Right lung (tissue), 2 donors: ENCODE measurements at regions not wholly inside any gene's neighbourhood (a gene's known extent, or its start where the extent isn't known, plus 50 kb on each side); places are given as distances from the start of the nearest gene placed in this dataset.
"Not testable (repeated sequence)": the region's sequence is repeated elsewhere in the genome, so short reads cannot be mapped to it uniquely, and the experiment has no call there.

Source experiments
- DNase-seq, 2 donors: peaks; one replicate each; pipeline ENCODE4 v3.0.0-alpha.2; 2013

GRCh38 chr2:146477383-146477782 lies 1367.4 kb upstream of the ACVR2A start:
- no peak for DNase-seq

DNA sequence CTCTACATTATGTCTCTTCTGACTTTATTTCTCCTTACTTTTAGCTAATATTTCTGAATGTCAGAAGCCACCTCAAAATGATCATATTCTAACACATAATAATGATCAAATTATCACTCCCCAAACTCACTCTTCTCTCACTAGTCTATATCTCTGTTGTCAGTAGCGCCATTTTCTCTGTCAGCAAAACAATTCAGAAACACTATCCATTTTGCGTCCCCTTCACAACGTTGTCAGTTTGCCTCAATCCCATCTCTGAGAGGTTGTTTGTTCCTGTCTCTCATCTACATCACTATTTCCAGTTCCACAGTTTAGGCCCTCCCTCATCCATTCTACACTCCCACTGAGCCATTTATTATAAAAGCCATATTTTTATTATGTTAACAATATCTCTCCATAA lies 1376.3 kb upstream of the ACVR2A start:
- no peak for DNase-seq

DNA sequence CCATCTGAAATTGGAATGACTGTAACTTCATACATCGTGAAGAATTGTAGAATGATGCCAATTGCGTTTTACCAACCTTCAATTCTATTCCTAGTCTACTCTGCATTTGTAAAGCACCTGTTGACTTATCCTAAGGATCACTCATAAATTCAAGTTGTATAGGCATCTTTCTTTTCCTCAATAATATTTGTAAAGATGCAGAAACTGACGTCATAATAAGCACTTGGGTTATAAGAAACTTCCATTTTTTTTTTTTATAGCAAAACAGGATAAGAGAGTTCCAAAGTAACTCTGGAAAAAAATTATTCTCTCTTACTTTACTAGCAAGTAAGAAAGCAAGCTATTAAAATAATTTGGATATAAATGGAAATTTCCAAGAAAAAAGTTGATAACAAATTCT lies 1377.4 kb upstream of the ACVR2A start:
- DNase-seq: no peak

DNA sequence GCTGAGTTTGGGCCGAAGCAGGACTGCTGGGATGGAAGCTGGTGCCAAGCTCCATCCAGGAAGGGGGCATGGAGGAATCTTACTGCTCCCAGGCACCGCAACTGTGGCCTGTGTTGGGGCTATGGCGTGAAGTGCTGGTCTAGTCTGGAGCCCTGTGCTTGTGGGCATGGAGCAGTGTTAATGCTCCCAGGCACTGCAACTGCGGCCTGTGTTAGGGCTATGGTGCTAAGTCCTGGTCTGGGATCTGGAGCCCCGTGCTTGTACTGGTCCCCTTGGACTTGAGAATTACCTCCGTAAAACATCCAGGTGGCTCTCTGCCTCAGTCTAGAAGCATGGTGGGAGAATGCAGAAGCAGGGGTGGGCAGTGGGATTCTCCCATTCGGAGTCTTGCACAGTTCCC lies 1379.4 kb upstream of the ACVR2A start:
- DNase-seq: no peak

DNA sequence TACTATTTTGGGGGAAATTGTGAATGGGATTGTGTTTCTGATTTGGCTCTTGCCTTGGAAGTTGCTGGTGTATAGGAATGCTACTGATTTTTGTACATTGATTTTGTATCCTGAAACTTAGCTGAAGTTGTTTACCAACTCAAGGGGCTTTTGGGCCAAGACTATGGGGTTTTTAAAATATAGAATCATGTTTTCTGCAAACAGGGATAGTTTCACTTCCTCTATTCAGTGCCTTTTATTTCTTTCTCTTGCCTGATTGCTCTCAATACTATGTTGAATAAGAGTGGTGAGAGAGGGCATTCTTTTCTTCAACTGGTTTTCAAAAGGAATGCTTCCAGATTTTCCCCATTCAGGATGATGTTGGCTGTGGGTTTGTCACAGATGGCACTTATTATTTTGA lies 1383.8 kb upstream of the ACVR2A start:
- no peak for DNase-seq

DNA sequence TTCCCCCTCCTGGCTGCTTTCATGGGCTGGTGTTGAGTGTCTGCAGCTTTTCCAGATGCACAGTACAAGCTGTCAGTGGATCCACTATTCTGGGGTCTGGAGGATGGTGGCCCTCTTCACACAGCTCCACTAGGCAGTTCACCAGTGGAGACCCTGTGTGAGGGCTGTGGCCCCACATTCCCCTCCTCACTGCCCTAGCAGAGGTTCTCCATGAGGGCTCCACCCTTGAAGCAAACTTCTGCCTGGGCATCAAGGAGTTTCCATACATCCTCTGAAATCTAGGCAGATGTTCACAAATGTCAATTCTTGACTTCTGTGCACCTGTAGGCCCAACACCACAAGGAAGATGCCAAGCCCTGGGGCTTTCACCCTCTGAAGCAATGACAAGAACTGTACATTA lies 1386.2 kb upstream of the ACVR2A start:
- no peak for DNase-seq

DNA sequence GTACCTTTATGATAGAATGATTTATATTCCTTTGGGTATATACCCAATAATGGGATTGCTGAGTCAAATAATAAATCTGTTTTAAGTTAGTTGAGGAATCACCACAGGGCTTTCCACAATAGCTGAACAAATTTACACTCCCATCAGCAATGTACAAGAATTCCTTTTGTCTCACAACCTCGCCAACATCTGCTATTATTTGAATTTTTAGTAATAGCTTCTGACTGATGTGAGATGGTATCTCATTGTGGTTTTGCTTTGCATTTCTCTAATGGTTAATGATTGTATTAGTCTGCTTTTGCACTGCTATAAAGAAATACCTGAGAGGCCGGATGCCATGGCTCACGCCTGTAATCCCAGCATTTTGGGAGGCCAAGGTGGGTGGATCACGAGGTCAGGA lies 1387.6 kb upstream of the ACVR2A start:
- DNase-seq: no peak

DNA sequence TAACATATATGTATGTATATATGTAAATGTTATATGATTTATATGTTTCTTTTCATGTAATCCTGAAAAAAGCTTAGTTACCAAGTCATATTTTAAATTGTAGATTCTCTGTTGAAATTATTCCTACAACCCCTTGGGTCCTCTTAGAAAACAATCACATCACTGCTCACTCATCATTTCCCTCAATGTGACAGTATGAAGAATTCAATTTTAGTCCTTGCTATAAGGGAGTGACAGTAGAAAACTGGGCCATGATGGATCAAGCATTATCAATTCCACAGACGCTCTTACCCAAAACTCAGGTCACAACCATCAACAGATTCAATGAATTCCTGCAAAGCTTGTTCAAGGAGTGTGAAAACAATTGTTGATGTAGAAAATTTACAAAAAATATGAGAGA lies 1389.5 kb upstream of the ACVR2A start:
- DNase-seq: no peak

- no peak for DNase-seq
Measured at GRCh38 chr2:146451972-146452371, 1392.9 kb upstream of the ACVR2A start.

DNA sequence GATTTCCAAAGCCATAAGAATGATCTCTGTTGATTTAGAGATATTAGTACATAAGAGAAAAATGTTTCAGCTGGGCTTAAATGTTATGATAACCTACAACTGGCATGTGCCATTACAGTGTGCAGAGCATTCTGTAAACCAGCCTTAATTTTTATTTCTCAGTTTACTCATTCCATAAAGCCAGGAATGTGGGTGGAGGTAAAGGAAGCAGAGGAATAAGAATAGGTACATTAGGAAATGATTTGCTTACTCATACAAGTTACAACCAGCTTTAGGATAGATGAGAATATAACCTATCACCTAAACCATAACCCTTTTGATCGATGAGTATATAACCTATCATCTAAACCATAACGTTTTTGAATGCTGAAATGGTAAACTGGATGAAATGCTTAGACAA lies 1394.7 kb upstream of the ACVR2A start:
- no peak for DNase-seq

DNA sequence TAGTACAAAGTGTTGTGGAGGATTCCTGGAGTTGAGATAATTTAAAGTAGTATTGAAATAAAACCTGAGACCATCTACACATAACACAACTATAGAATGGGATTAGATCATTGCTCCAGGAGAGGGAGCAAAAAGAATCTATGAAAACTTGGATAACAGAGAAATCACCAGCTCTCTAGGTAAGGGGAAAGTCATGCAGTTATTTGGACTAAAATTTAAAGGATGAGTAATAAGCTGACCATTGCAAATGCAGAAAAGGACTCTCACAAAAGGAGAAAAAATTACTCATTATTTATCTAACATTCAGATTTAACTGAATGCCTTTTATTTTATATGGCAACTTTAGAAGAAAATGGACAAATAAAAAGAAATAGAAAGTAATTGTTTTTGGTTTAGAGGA lies 1399.8 kb upstream of the ACVR2A start:
- no peak for DNase-seq

GRCh38 chr2:146444085-146444484 lies 1400.7 kb upstream of the ACVR2A start:
- DNase-seq: no peak

DNA sequence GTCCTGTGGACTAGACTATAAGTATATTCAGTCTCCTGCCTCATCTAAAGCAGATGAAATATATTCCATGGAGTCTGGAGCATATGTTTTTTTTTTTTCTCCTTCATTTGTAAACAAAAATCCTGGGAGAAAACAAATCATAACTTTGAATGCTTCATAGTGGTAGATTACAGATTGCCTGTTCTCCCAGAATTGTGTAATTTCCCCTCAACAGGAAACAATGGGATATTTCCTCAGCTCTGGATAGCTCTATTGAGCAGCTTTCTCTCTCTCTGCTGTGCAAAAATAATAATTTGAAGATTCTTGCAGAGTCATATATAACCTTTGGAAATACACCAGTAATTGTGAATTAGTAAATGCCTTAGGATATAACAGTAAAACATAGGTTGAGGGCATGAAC lies 1406.6 kb upstream of the ACVR2A start:
- DNase-seq: peak in 1 of 2 donors; percentile 1

- DNase-seq: no peak
Measured at GRCh38 chr2:146437712-146438111, 1407.1 kb upstream of the ACVR2A start.

- no peak for DNase-seq
Measured at GRCh38 chr2:146433116-146433875, 1411.5 kb upstream of the ACVR2A start.

DNA sequence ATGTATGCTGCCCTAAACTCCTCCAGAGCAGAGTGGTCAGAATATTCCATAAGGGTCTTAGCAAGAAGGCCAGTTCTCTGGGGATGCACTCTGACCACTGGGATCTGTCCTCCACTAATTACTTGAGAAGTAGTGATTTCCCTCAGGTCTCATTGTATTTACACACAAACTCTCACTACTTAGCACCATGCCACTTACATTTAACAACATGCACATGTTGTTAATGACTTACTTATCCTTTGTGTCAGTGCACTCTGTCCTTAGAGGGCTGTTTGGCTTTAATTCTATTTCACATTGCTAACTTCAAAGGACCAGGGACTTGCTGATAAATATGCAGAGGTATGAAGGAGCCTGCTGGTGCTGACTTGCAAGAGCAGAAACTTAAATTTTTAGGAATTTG lies 1415.5 kb upstream of the ACVR2A start:
- no peak for DNase-seq

GRCh38 chr2:146417942-146418341 lies 1426.9 kb upstream of the ACVR2A start:
- DNase-seq: no peak

- DNase-seq: no peak
Measured at GRCh38 chr2:146415291-146415690, 1429.5 kb upstream of the ACVR2A start.

DNA sequence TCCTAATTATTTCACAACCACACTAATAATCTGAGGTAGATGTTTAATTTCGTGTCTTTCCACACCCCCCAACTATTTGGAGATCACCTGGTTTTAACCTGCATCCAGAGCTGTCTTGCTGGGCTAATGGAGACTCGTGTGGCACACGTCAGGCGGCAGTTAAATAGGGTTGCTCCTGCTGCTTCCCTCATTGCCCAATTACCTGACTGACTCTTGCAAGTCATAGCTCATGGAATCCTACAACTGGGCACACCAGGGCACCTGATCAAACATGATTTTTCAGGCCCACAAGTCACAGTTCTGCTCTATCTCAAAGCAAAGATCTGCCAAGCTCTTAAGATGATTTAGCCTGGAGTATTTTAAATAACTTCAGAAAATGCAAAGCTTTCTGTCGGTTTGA lies 1430.4 kb upstream of the ACVR2A start:
- no peak for DNase-seq

GRCh38 chr2:146413086-146413610 lies 1431.7 kb upstream of the ACVR2A start:
- no peak for DNase-seq

DNA sequence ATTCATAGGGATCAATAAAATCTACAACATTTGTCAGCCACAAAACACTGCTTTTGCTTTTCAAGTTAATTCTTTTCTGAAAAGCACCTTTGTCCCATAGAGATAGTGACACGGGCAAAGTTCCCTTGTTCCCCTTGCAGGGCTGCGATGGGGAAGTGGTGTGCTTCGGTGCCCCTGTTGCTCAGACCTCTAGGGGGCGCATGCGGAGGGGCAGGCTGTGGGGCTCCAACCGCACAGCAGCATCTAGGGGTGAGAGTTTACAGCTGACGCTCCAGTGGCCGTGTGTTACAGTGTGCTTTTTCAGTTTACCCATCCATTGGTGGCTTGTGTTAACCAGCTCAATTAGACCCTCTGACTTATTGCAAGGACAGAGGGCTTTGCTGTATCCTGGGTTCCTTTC lies 1432.2 kb upstream of the ACVR2A start:
- no peak for DNase-seq

- DNase-seq: not testable (repeated sequence)
Measured at GRCh38 chr2:146405402-146406309, 1439.2 kb upstream of the ACVR2A start.
